ENCODE measurements at regions not wholly inside any gene's neighbourhood (a gene's known extent, or its start where the extent isn't known, plus 50 kb on each side); places are given as distances from the start of the nearest gene placed in this dataset.

Small RNA genes lying in the stretch of these regions (small RNA-seq; reads per million reads assigned to genes)
- gene Z99497.1 = 0 reads per million in 4 donors

All from upper lobe of left lung (tissue), 4 donors.